ENCODE measurements at regions not wholly inside any gene's neighbourhood (a gene's known extent, or its start where the extent isn't known, plus 50 kb on each side); places are given as distances from the start of the nearest gene placed in this dataset.

GRCh38 chrX:10754445-10754844 is 134.1 kb upstream of the MID1 start (continued):
- TF ChIP-seq SIN3A (IDR thresholded peaks at IDR 0.05; ENCODE audit: low read depth, low read length) (no peak), NR2F1 (conservative IDR thresholded peaks at IDR 0.05) (no peak), FOXK2 (IDR thresholded peaks at IDR 0.05) (no peak), ATF2 (IDR thresholded peaks at IDR 0.05; ENCODE audit: low read length) (no peak)
- TF ChIP-seq, protein P1, sequence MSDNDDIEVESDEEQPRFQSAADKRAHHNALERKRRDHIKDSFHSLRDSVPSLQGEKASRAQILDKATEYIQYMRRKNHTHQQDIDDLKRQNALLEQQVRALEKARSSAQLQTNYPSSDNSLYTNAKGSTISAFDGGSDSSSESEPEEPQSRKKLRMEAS (IDR thresholded peaks at IDR 0.05; ENCODE audit: low read depth, low read length), result no peak

DNA sequence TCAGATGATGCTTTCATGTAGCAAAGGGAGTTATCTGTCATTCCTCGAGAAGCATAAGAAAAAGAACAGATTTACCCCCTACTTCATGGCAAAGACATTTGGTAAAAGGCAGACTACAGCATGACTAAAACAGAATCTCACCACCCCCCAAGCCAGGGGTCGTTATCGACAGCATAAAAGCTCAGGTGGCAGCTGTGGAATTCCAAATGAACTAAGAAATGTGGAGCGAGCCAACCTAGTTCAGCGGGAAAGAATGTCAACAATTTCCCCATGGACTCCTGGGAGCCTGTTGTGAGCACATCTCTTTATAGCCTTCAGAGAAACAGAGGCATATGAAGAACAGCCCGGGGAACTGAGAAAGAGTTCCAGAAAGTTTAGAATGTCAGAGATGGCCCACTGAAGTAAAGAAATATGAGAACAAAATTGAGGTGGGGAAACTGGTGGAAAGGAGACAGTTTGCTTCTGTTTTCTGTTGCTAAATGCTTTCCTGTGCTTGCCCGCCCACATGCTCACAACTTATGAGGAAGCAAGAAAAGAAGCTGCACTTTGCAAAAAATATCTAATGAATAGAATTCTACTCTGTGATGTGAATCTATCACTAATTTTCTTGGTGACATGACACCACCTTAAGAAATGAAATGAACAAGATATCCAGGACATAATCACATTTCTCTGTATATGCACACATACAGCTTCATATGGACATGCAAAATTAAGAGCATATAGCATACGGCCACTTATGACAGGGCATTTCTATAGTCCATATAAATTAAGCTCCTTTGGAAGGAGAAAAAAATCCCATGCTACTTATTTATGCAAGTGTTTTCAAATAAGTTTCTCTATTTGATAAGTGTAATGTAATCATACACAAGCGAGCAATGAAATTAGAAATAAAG is 135.3 kb upstream of the MID1 start:
- SMC1A ChIA-PET (ENCODE audit: uncharacterized antibody, unreplicated experiment), result interaction anchor here (1.5 kb wide), 1 partner anchor 8 kb away, joined by 3 read pairs; no protein-coding TSS in a partner anchor
- FAIRE-seq (no peak), DNase-seq (ENCODE audit: low read depth, low spot score) (no peak), ATAC-seq (no peak)
- CTCF ChIA-PET, result interaction anchor here (1.0 to 1.6 kb wide), 2 partner anchors 14 to 21 kb away, joined by 3 read pairs; no protein-coding TSS in a partner anchor
- H3K27ac ChIP-seq (ENCODE audit: control insufficient read depth, insufficient read depth), result no peak overlapping the region
- 22% methylated on average over 9 of the region's 9 CpGs for WGBS (ENCODE audit: insufficient coverage, insufficient replicate concordance, low lambda C conversion rate, missing lambda C conversion rate)
- H3K9ac ChIP-seq (ENCODE audit: control insufficient read depth, insufficient read depth, low read length), result no peak overlapping the region
- POLR2A ChIA-PET, result no interaction called here
- H3K4me1 ChIP-seq (ENCODE audit: control insufficient read depth, insufficient read depth, low read length), result no peaks in the 10 kb centered on the region
- no peaks in the 10 kb centered on the region for H3K9me3 ChIP-seq (replicated peaks; ENCODE audit: control insufficient read depth, insufficient read depth, low read length)
- no peaks in the 10 kb centered on the region for H3K79me2 ChIP-seq (ENCODE audit: control insufficient read depth, insufficient read depth, low read length)
- no peaks in the 10 kb centered on the region for H3K36me3 ChIP-seq (ENCODE audit: control insufficient read depth in 2 of 2, insufficient read depth in 2 of 2, low read length in 1 of 2)
- H2AFZ ChIP-seq (ENCODE audit: control insufficient read depth, low read depth, low read length), result no peak overlapping the region
- no peak overlapping the region for H3K4me3 ChIP-seq
- intact Hi-C loops (cut with micrococcal nuclease; ENCODE audit: unreplicated experiment), result no loop called here
- in situ Hi-C loops (cut with MboI), result no loop called here
- RAD21 ChIA-PET (ENCODE audit: unreplicated experiment), result interaction anchor here (0.8 kb wide), 1 partner anchor 565 kb away, joined by 3 read pairs; no protein-coding TSS in a partner anchor
- H3K27me3 ChIP-seq (replicated peaks in 1 of 2; ENCODE audit: control insufficient read depth in 2 of 2, insufficient read depth in 2 of 2, low read length in 1 of 2), result no peaks in the 10 kb centered on the region; a peak in 1 of 4 replicates
- no peaks in the 10 kb centered on the region for H4K20me1 ChIP-seq (ENCODE audit: control insufficient read depth, insufficient read depth)
- BruUV-seq (replicated peaks), result no TSS peak
- H3K4me2 ChIP-seq (ENCODE audit: control insufficient read depth, insufficient read depth), result no peak overlapping the region
- TF ChIP-seq POLR2AphosphoS5 (IDR thresholded peaks at IDR 0.05; ENCODE audit: low read length) (no peak), RFX5 (IDR thresholded peaks at IDR 0.05; ENCODE audit: low read depth, low read length) (no peak), NFYB (IDR thresholded peaks at IDR 0.05; ENCODE audit: insufficient read depth, low read depth, low read length) (no peak), SPI1 (IDR thresholded peaks at IDR 0.05; ENCODE audit: borderline replicate concordance, insufficient read depth, low read depth, low read length) (no peak), POLR2A (IDR thresholded peaks at IDR 0.05; ENCODE audit: low read depth, low read length) (no peak), POU2F2 (IDR thresholded peaks at IDR 0.05; ENCODE audit: borderline replicate concordance, low read depth, low read length) (no peak), PML (IDR thresholded peaks at IDR 0.05; ENCODE audit: low read length) (no peak), SMC3 (IDR thresholded peaks at IDR 0.05; ENCODE audit: borderline replicate concordance, low read length) (no peak), IRF3 (IDR thresholded peaks at IDR 0.05) (no peak), IRF5 (IDR thresholded peaks at IDR 0.05; ENCODE audit: borderline replicate concordance) (no peak), BHLHE40 (IDR thresholded peaks at IDR 0.05; ENCODE audit: borderline replicate concordance in 1 of 2, low read depth in 2 of 2, low read length in 1 of 2) (no peak), NFYA (IDR thresholded peaks at IDR 0.05; ENCODE audit: borderline replicate concordance, low read depth, low read length) (no peak), RB1 (IDR thresholded peaks at IDR 0.05; ENCODE audit: borderline replicate concordance) (no peak)
